ENCODE measurements at regions not wholly inside any gene's neighbourhood (a gene's known extent, or its start where the extent isn't known, plus 50 kb on each side); places are given as distances from the start of the nearest gene placed in this dataset.
"Not testable (repeated sequence)": the region's sequence is repeated elsewhere in the genome, so short reads cannot be mapped to it uniquely, and the experiment has no call there.

DNA sequence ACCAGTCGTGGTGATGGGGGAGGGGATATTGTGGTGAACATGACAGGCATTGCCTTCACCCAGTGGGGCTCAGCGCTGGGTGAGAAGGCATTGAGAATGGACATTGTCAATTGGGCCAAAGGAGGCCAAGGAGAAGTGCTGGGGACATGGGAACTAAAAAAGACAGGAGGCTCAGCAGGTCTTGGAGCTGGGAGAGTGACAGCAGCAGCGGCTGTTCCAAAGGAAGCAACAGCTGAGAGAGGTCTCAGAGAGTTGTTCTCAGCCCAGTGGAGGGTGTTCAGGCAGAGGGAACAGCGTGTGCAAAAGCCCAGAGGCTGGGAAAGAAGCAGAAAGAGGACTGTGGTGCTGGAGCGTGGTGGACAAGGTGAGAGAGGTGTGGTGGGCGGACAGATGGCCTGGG, 56.6 kb upstream of the ASNS start:
- DNase-seq (ENCODE audit: low read depth) = not testable (repeated sequence)

DNA sequence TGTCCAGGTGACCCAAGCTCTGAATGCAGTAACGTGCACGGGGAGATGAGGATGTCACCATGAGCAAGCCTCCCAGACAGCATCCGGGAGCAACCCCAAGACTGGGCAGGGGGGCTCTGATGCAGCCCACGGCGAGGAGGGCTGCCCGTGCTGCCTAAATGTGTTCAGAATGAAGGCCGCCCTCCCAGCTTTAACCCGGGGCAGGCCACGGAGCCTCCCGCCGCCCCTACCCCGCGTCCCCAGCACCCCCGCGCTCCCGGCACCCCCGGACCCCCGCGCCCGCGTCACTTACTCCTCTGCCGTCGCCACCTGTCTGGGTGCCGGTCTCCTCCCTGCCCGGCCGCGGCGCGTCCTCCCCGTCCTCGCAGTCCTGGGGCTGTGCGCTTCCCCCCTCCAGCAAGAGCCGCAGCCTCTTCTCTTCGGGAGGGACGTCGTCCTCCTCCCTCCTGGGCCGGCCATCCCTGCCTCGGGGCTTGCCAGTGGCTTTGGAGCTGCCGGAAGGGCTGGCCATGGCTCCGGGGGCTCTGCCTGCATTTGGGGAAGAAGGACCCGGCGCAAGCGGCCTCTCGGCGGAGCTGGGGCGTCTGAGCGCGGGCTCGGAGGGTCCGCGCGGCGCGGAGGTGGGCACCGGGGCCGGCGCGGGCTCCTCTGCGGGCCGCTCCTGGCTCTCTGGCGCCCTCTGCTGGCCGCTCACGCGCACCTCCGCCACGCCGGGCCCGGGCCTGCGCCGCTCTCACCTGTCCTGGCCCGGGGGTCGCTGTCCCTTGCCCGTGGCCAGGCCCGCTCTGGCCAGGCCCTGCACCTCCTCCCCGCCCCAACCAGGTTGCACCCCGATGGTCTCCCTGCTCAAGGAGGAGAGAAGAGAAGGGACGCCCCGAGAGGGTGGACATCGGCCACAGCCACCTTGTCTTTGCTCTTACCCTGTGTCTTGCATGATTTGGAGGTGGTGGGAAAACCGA, 55.9 kb upstream of the ASNS start:
- peak; percentile 44 for DNase-seq (ENCODE audit: low read depth)

All from T follicular helper cell (primary cell).